Natural killer cell (primary cell): ENCODE measurements at regions not wholly inside any gene's neighbourhood (a gene's known extent, or its start where the extent isn't known, plus 50 kb on each side); places are given as distances from the start of the nearest gene placed in this dataset.

ENCODE experiments used
- ATAC-seq, 3 donors: fragments of 150-1000 bp in 2 of 3; fragments of 200-7000 bp in 1 of 3; cut with Tn5 transposase; 1 replicate in 1 of 3; 2 replicates in 2 of 3; pipeline ENCODE4 v1.10.0; 2021; ENCODE audit warnings: mild to moderate bottlenecking in 2 of 3, moderate library complexity in 2 of 3
- DNase-seq, 2 donors: peaks; one replicate each; pipeline versions ENCODE4 v3.0.0 to v3.0.0-alpha.2; 2013 to 2021; ENCODE audit warnings: mixed read lengths in 1 of 2
- H3K27ac ChIP-seq: one replicate; pipeline ENCODE4 v1.5.1; 2013; ENCODE audit warnings: mild to moderate bottlenecking, low read length
- H3K27me3 ChIP-seq: one replicate; pipeline ENCODE4 v1.6.1; 2013; ENCODE audit warnings: low read length; ENCODE audit not compliant: control insufficient read depth, insufficient read depth
- H3K36me3 ChIP-seq: one replicate; pipeline ENCODE4 v1.6.1; 2013; ENCODE audit warnings: low read length; ENCODE audit not compliant: control insufficient read depth, insufficient read depth
- H3K4me1 ChIP-seq: one replicate; pipeline ENCODE4 v1.6.1; 2013; ENCODE audit warnings: low read length; ENCODE audit not compliant: control insufficient read depth, insufficient read depth
- H3K4me3 ChIP-seq: one replicate; pipeline ENCODE4 v1.5.1; 2013; ENCODE audit warnings: low read length
- H3K9me3 ChIP-seq: one replicate; pipeline ENCODE4 v1.6.1; 2013; ENCODE audit warnings: low read length; ENCODE audit not compliant: control insufficient read depth, insufficient read depth
- H3K27ac Mint-ChIP-seq, 2 donors: one replicate each; pipeline ENCODE4 v1.8.0; 2022; ENCODE audit warnings: mild to moderate bottlenecking in 2 of 2, mixed read lengths in 2 of 2, moderate library complexity in 1 of 2
- H3K27me3 Mint-ChIP-seq, 2 donors: one replicate each; pipeline ENCODE4 v1.8.0; 2022; ENCODE audit warnings: low read depth in 2 of 2, mixed read lengths in 2 of 2
- H3K36me3 Mint-ChIP-seq: one replicate; pipeline ENCODE4 v1.8.0; 2022; ENCODE audit warnings: mixed read lengths
- H3K4me1 Mint-ChIP-seq, 2 donors: one replicate each; pipeline ENCODE4 v1.8.0; 2022; ENCODE audit warnings: mixed read lengths in 2 of 2
- H3K4me3 Mint-ChIP-seq: one replicate; pipeline ENCODE4 v1.8.0; 2022; ENCODE audit warnings: mild to moderate bottlenecking, moderate library complexity, mixed read lengths
- H3K9me3 Mint-ChIP-seq, 2 donors: one replicate each; pipeline ENCODE4 v1.8.0; 2022; ENCODE audit warnings: mixed read lengths in 2 of 2
- CTCF ChIP-seq: fragments of 200-600 bp; IDR thresholded peaks from one replicate; pipeline ENCODE4 v1.8.0; 2022; ENCODE audit warnings: antibody characterized with exemption
- WGBS: methylation state at CpG from one replicate; pipeline ENCODE4 v1.1.7; 2013; ENCODE audit warnings: missing lambda C conversion rate; ENCODE audit not compliant: insufficient coverage; 5-methylcytosine and 5-hydroxymethylcytosine counted together
- intact Hi-C: fragments of 100-400 bp; cut with micrococcal nuclease; formaldehyde crosslinking; loops from one replicate; pipeline ENCODE4 v1.14.2; 2022

- DNase-seq = no peak
- H3K27me3 ChIP-seq = no peaks in the 10 kb centered on the region
- H3K9me3 Mint-ChIP-seq = peaks cover 15 to 18% of the 10 kb centered on the region in 2 donors
Measured at GRCh38 chr4:182074810-182075209, 168.4 kb upstream of the TENM3 start.

GRCh38 chr4:182082910-182083309 lies 160.3 kb upstream of the TENM3 start:
- H3K9me3 ChIP-seq = no peaks in the 10 kb centered on the region
- Mint-ChIP-seq H3K4me1 (no peaks in the 10 kb centered on the region), H3K36me3 (no peaks in the 10 kb centered on the region), H3K27ac (no peak overlapping the region), H3K4me3 (no peak overlapping the region), H3K9me3 (peaks cover 3 to 5% of the 10 kb centered on the region in 2 donors), H3K27me3 (no peaks in the 10 kb centered on the region)
- DNase-seq (no peak), ATAC-seq (no peak)
- no peaks in the 10 kb centered on the region for H3K36me3 ChIP-seq
- no peak for TF ChIP-seq CTCF
- no peaks in the 10 kb centered on the region for H3K27me3 ChIP-seq
- no peak overlapping the region for H3K27ac ChIP-seq
- H3K4me3 ChIP-seq = no peak overlapping the region
- no peaks in the 10 kb centered on the region for H3K4me1 ChIP-seq
- intact Hi-C loops = no loop called here

More at GRCh38 chr4:182074810-182075209, 168.4 kb upstream of the TENM3 start:
- Histone ChIP-seq H3K4me1 (no peaks in the 10 kb centered on the region), H3K9me3 (no peaks in the 10 kb centered on the region), H3K36me3 (no peaks in the 10 kb centered on the region), H3K27ac (no peak overlapping the region), H3K4me3 (no peak overlapping the region)
- no peaks in the 10 kb centered on the region for H3K27me3 Mint-ChIP-seq
- H3K4me3 Mint-ChIP-seq = no peak overlapping the region
- intact Hi-C loops = no loop called here
- 88% methylated on average over 5 of the region's 6 CpGs for WGBS
- ATAC-seq = no peak
- no peaks in the 10 kb centered on the region for H3K4me1 Mint-ChIP-seq
- H3K36me3 Mint-ChIP-seq = no peaks in the 10 kb centered on the region
- no peak overlapping the region for H3K27ac Mint-ChIP-seq
- no peak for TF ChIP-seq CTCF

GRCh38 chr4:182083671-182084410 lies 159.4 kb upstream of the TENM3 start:
- no peak overlapping the region for H3K4me3 ChIP-seq
- Mint-ChIP-seq H3K4me3 (no peak overlapping the region), H3K27ac (no peak overlapping the region), H3K4me1 (no peaks in the 10 kb centered on the region), H3K9me3 (peaks cover 0 to 1% of the 10 kb centered on the region in 2 donors), H3K36me3 (no peaks in the 10 kb centered on the region), H3K27me3 (no peaks in the 10 kb centered on the region)
- intact Hi-C loops = no loop called here
- TF ChIP-seq CTCF = no peak
- H3K36me3 ChIP-seq = no peaks in the 10 kb centered on the region
- no peak overlapping the region for H3K27ac ChIP-seq
- no peaks in the 10 kb centered on the region for H3K4me1 ChIP-seq
- no peak for ATAC-seq
- DNase-seq = no peak
- H3K9me3 ChIP-seq = no peaks in the 10 kb centered on the region
- no peaks in the 10 kb centered on the region for H3K27me3 ChIP-seq
- WGBS = 95% methylated on average over 8 of the region's 8 CpGs

- Histone ChIP-seq H3K36me3 (no peaks in the 10 kb centered on the region), H3K27ac (no peak overlapping the region), H3K4me1 (no peaks in the 10 kb centered on the region), H3K9me3 (no peaks in the 10 kb centered on the region), H3K4me3 (no peak overlapping the region), H3K27me3 (no peaks in the 10 kb centered on the region)
- H3K27ac Mint-ChIP-seq = no peak overlapping the region
- 29% methylated on average over 2 of the region's 4 CpGs for WGBS
- no peaks in the 10 kb centered on the region for H3K36me3 Mint-ChIP-seq
- no peak for TF ChIP-seq CTCF
- no peaks in the 10 kb centered on the region for H3K9me3 Mint-ChIP-seq
- intact Hi-C loops = no loop called here
- H3K27me3 Mint-ChIP-seq = no peaks in the 10 kb centered on the region
- no peak overlapping the region for H3K4me3 Mint-ChIP-seq
- ATAC-seq (no peak), DNase-seq (no peak)
- H3K4me1 Mint-ChIP-seq = no peaks in the 10 kb centered on the region
Measured at GRCh38 chr4:182085051-182085480, 158.1 kb upstream of the TENM3 start.
